H9 (cell line): ENCODE measurements at regions not wholly inside any gene's neighbourhood (a gene's known extent, or its start where the extent isn't known, plus 50 kb on each side); places are given as distances from the start of the nearest gene placed in this dataset.

ENCODE experiments used
- DNase-seq: peaks from one replicate; pipeline ENCODE4 v3.0.0-alpha.2; 2017
- H2AFZ ChIP-seq: one replicate; pipeline ENCODE4 v1.6.1; 2013; ENCODE audit warnings: mild to moderate bottlenecking, low read length, control low read depth, moderate library complexity
- H2AK5ac ChIP-seq: 2 replicates; pipeline ENCODE4 v1.6.1; 2013; ENCODE audit warnings: low read length, control low read depth, mixed read lengths; ENCODE audit not compliant: insufficient read length
- H2BK120ac ChIP-seq: one replicate; pipeline ENCODE4 v1.6.1; 2013; ENCODE audit warnings: low read depth, mild to moderate bottlenecking, low read length, control low read depth, inconsistent platforms; ENCODE audit not compliant: poor library complexity, severe bottlenecking
- H2BK12ac ChIP-seq: 2 replicates; pipeline ENCODE4 v1.6.1; 2013; ENCODE audit warnings: low read length, control low read depth, mixed read lengths, low read depth; ENCODE audit not compliant: insufficient read length
- H2BK15ac ChIP-seq: 2 replicates; pipeline ENCODE4 v1.6.1; 2013; ENCODE audit warnings: low read depth, low read length, control low read depth
- H2BK20ac ChIP-seq: one replicate; pipeline ENCODE4 v1.6.1; 2013; ENCODE audit warnings: low read depth, mild to moderate bottlenecking, low read length, control low read depth, inconsistent platforms; ENCODE audit not compliant: poor library complexity, severe bottlenecking
- H2BK5ac ChIP-seq: 2 replicates; pipeline ENCODE4 v1.6.1; 2013; ENCODE audit warnings: low read length, control low read depth, mixed read lengths; ENCODE audit not compliant: insufficient read length
- H3K14ac ChIP-seq: 2 replicates; pipeline ENCODE4 v1.6.1; 2013; ENCODE audit warnings: low read length, control low read depth; ENCODE audit not compliant: insufficient read depth
- H3K18ac ChIP-seq: 2 replicates; pipeline ENCODE4 v1.6.1; 2013; ENCODE audit warnings: low read depth, mild to moderate bottlenecking, mixed read lengths, low read length, control low read depth; ENCODE audit not compliant: insufficient read length
- H3K23ac ChIP-seq: 2 replicates; pipeline ENCODE4 v1.6.1; 2013; ENCODE audit warnings: low read length, control low read depth, mixed read lengths, low read depth; ENCODE audit not compliant: insufficient read length
- H3K23me2 ChIP-seq: 2 replicates; pipeline ENCODE4 v1.6.1; 2013; ENCODE audit warnings: low read depth, mild to moderate bottlenecking, mixed read lengths, low read length, control low read depth; ENCODE audit not compliant: insufficient read length, poor library complexity, severe bottlenecking
- H3K27ac ChIP-seq: 2 replicates; pipeline ENCODE4 v1.5.1; 2013; ENCODE audit warnings: low read length, control low read depth, mixed read lengths, low read depth; ENCODE audit not compliant: insufficient read length
- H3K27me3 ChIP-seq: 2 replicates; pipeline ENCODE4 v1.6.1; 2013; ENCODE audit warnings: low read length, control low read depth, inconsistent platforms; ENCODE audit not compliant: insufficient read depth
- H3K4ac ChIP-seq: 2 replicates; pipeline ENCODE4 v1.6.1; 2013; ENCODE audit warnings: low read depth, mild to moderate bottlenecking, control low read depth, inconsistent platforms, low read length, moderate library complexity
- H3K4me1 ChIP-seq: 2 replicates; pipeline ENCODE4 v1.6.1; 2013; ENCODE audit warnings: low read length, control low read depth, inconsistent platforms; ENCODE audit not compliant: insufficient read depth
- H3K4me2 ChIP-seq: 2 replicates; pipeline ENCODE4 v1.6.1; 2013; ENCODE audit warnings: low read length, control low read depth, mixed read lengths; ENCODE audit not compliant: insufficient read length, insufficient read depth
- H3K56ac ChIP-seq: 2 replicates; pipeline ENCODE4 v1.6.1; 2013; ENCODE audit warnings: low read depth, mild to moderate bottlenecking, mixed read lengths, low read length, control low read depth; ENCODE audit not compliant: insufficient read length
- H3K79me1 ChIP-seq: 2 replicates; pipeline ENCODE4 v1.6.1; 2013; ENCODE audit warnings: low read depth, mild to moderate bottlenecking, moderate library complexity, low read length, control low read depth, inconsistent platforms; ENCODE audit not compliant: insufficient read depth, poor library complexity, severe bottlenecking
- H3K79me2 ChIP-seq: 2 replicates; pipeline ENCODE4 v1.6.1; 2013; ENCODE audit warnings: low read length, control low read depth, inconsistent platforms; ENCODE audit not compliant: insufficient read depth
- H3K9ac ChIP-seq: 2 replicates; pipeline ENCODE4 v1.6.1; 2013; ENCODE audit warnings: low read length, control low read depth, mixed read lengths; ENCODE audit not compliant: insufficient read length; ENCODE audit errors: extremely low read depth
- H3K9me3 ChIP-seq: one replicate; pipeline ENCODE4 v1.6.1; 2013; ENCODE audit warnings: low read depth, low read length, inconsistent platforms; ENCODE audit not compliant: control insufficient read depth
- H3T11ph ChIP-seq: one replicate; pipeline ENCODE4 v1.6.1; 2013; ENCODE audit warnings: mild to moderate bottlenecking, low read length, control low read depth, inconsistent platforms
- H4K20me1 ChIP-seq: one replicate; pipeline ENCODE4 v1.6.1; 2013; ENCODE audit not compliant: control insufficient read depth, insufficient read length, insufficient read depth
- H4K5ac ChIP-seq: 2 replicates; pipeline ENCODE4 v1.6.1; 2013; ENCODE audit warnings: low read depth, mild to moderate bottlenecking, mixed read lengths, low read length, control low read depth; ENCODE audit not compliant: insufficient read length
- H4K8ac ChIP-seq: replicated peaks from 2 replicates; pipeline ENCODE4 v1.6.1; 2013; ENCODE audit warnings: low read length, control low read depth, mixed read lengths, low read depth; ENCODE audit not compliant: insufficient read length
- H4K91ac ChIP-seq: 2 replicates; pipeline ENCODE4 v1.6.1; 2013; ENCODE audit warnings: low read depth, mild to moderate bottlenecking, moderate library complexity, mixed read lengths, low read length, control low read depth; ENCODE audit not compliant: insufficient read length
- H3K27ac Mint-ChIP-seq, 3 experiments: 2 replicates in 2 of 3; 3 replicates in 1 of 3; pipeline ENCODE4 v1.8.0; 2020 to 2021; ENCODE audit warnings: mixed read lengths in 3 of 3, mild to moderate bottlenecking in 1 of 3, moderate library complexity in 1 of 3
- H3K27me3 Mint-ChIP-seq: 2 replicates; pipeline ENCODE4 v1.8.0; 2021; ENCODE audit warnings: low read depth, mild to moderate bottlenecking, moderate library complexity, mixed read lengths
- H3K36me3 Mint-ChIP-seq, 3 experiments: 2 replicates in 2 of 3; 3 replicates in 1 of 3; pipeline ENCODE4 v1.8.0; 2020 to 2021; ENCODE audit warnings: low read depth in 3 of 3, mixed read lengths in 3 of 3; ENCODE audit not compliant: insufficient read depth in 1 of 3
- H3K4me1 Mint-ChIP-seq, 2 experiments: 2 replicates each; pipeline ENCODE4 v1.8.0; 2020; ENCODE audit warnings: mixed read lengths in 2 of 2
- H3K4me3 Mint-ChIP-seq, 2 experiments: 2 replicates in 1 of 2; 3 replicates in 1 of 2; pipeline ENCODE4 v1.8.0; 2020 to 2021; ENCODE audit warnings: mild to moderate bottlenecking in 2 of 2, mixed read lengths in 2 of 2, moderate library complexity in 1 of 2
- H3K9me3 Mint-ChIP-seq, 2 experiments: 2 replicates in 1 of 2; 3 replicates in 1 of 2; pipeline ENCODE4 v1.8.0; 2020; ENCODE audit warnings: mild to moderate bottlenecking in 2 of 2, mixed read lengths in 2 of 2, moderate library complexity in 1 of 2
- CTCF ChIP-seq: fragments of 200-600 bp; sonication (generic); conservative IDR thresholded peaks from 3 replicates; pipeline ENCODE4 v1.8.0; 2021; ENCODE audit warnings: antibody characterized with exemption, mild to moderate bottlenecking
- WGBS: extraction: QIAGEN DNeasy Blood & Tissue Kit; methylation state at CpG from one replicate; pipeline ENCODE4 v1.1.7; 2013; ENCODE audit warnings: missing lambda C conversion rate, low lambda C conversion rate, mixed read lengths; ENCODE audit not compliant: insufficient read length; ENCODE audit errors: extremely low coverage; 5-methylcytosine and 5-hydroxymethylcytosine counted together

GRCh38 chrX:100477467-100477866, 67.4 kb upstream of the PCDH19 start:
- H3K27ac Mint-ChIP-seq: no peak overlapping the region

More at GRCh38 chrX:100477467-100477866, 67.4 kb upstream of the PCDH19 start:
- Histone ChIP-seq H3K9ac (no peak overlapping the region), H3K23ac (no peak overlapping the region), H2BK12ac (no peak overlapping the region), H2BK15ac (no peak overlapping the region), H2BK120ac (no peak overlapping the region), H4K8ac (no peak overlapping the region), H3K27ac (no peak overlapping the region), H3K79me1 (no peaks in the 10 kb centered on the region), H3K27me3 (no peaks in the 10 kb centered on the region), H3K79me2 (no peaks in the 10 kb centered on the region), H3K4ac (no peak overlapping the region), H3K4me1 (no peaks in the 10 kb centered on the region), H3K9me3 (no peaks in the 10 kb centered on the region), H3K14ac (no peak overlapping the region), H4K20me1 (no peaks in the 10 kb centered on the region), H3K23me2 (no peaks in the 10 kb centered on the region), H3K56ac (no peak overlapping the region), H3T11ph (no peak overlapping the region), H4K5ac (no peak overlapping the region), H3K18ac (no peak overlapping the region), H4K91ac (no peak overlapping the region), H2AK5ac (no peak overlapping the region), H2BK5ac (no peak overlapping the region), H2BK20ac (no peak overlapping the region), H2AFZ (no peak overlapping the region), H3K4me2 (no peak overlapping the region)
- Mint-ChIP-seq H3K4me3 (no peak overlapping the region), H3K9me3 (peaks cover 0 to 55% of the 10 kb centered on the region in 2 experiments; a peak in 3 of 5 replicates), H3K27me3 (peaks cover 2% of the 10 kb centered on the region), H3K36me3 (no peaks in the 10 kb centered on the region; a peak in 2 of 7 replicates), H3K4me1 (no peaks in the 10 kb centered on the region)
- DNase-seq: no peak
- WGBS: no CpG with 5 or more reads among the region's 2 CpGs
- TF ChIP-seq CTCF: no peak
